T-helper 1 cell (primary cell): ENCODE measurements at regions not wholly inside any gene's neighbourhood (a gene's known extent, or its start where the extent isn't known, plus 50 kb on each side); places are given as distances from the start of the nearest gene placed in this dataset.
A peak's percentile ranks its signal among the peaks of the same experiment; 100 is the strongest.
"Not testable (repeated sequence)": the region's sequence is repeated elsewhere in the genome, so short reads cannot be mapped to it uniquely, and the experiment has no call there.

Experiments used
- DNase-seq, 5 donors: peaks; one replicate each; pipeline ENCODE4 v3.0.0-alpha.2; 2012 to 2020

DNA sequence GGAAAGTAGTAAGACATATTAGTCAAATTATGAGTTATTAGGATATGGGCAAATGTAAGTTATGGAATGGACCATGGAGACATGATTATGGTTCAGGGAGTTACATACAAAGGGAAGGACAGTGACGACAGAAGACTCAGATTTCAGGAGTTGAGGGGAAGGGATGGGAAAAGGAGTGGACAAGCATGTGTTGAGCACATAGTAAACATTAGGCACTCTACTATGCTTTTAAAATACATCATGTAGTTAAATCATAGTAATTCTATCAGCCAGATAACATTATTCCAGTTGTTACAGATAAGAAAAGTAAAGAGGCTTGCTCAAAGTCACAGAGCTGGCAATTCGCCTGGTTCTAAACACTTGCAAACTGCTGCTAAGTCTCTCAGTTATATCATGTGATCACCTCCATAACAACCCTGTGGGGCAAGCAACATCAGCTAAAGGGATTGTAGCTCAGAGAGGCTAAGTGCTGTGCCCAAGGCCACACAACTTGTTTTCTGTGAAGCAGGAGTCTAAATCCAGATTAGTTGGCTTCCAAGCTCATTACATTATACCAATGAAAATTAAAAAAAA, 115.2 kb upstream of the MDFIC start:
- DNase-seq, result no peak

DNA sequence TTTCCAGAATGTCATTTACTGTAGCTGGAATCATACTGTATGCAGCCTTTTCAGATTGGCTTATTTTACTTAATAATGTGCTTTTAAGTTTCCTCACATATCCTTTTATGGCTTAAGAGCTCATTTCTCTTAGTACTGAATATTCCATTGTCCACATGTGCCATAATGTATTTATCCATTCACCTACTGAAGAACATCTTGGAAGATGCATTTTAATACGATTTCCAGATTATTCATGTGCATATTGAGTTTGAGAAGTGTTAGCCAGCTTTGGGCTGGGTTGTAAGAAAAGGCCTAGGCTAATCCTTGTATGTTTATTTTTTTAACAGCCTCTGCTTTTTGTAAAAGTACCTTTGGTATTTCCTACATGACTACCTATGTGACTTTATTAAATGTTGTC, 109.3 kb upstream of the MDFIC start:
- DNase-seq, result no peak

GRCh38 chr7:114813624-114814023, 108.3 kb upstream of the MDFIC start:
- DNase-seq, result peak in 1 of 5 donors; percentile 70

DNA sequence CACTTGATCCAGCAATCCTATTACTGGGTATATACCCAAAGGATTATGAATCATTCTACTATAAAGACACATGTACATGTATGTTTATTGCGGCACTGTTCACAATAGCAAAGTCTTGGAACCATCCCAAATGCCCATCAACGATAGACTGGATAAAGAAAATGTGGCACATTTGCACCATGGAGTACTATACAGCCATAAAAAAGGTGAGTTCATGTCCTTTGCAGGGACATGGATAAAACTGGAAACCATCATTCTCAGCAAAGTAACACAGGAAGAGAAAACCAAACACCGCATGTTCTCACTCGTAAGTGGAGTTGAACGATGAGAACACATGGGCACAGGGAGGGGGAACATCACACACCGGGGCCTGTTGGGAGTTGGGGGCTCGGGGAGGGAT, 104.9 kb upstream of the MDFIC start:
- not testable (repeated sequence) for DNase-seq

DNA sequence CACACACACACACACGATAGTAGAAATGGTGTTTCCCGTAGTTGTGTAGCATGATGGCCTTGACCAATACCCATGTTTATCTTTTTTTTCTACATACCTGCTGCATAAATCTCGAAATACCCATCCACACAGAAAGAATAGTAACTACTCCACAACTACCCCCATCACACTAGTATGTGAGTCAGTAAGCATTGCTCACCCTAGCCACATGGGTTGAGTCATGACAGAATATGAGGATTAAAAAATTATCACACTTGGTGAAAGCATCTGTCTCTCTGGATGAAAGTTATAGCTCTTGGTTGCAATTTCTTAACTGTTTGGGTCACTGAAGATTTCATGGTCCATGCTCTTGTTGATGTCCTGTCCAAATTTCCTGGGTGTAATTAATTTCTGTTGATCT, 103.4 kb upstream of the MDFIC start:
- DNase-seq, result no peak

DNA sequence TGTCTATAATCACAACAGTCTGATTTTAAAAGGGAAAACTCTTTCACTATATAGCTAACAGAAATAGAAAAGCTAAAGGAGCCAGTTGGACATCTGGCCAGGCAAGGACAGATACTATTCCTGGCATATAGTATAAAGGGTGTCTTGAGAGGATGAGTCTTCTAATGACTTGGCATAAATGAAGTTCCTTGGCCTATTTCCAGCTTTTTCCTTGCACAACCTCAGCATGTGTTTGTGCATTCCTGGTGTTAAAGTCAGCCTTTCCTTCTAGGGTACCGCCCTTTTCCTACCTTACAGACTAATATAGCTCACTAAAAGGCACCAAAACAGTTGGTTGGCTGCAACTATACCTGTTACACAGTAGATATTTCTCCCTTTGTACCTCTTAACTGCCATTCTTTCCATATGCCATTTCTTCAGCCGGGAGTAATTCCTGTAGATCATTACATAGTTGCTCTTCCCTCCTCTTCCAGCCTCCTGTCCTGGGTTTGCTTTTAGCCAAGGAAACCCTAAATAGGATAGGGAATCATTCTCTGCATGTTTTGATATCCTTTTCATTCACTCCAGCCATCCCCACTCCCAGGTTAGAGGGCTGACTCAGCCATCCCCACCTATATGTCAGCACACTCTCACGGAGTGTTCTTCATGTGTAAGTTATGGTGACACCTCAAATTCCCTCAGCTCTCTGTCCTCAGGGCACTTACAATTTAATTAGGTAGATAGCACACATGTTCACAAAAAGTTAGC, 102.1 kb upstream of the MDFIC start:
- no peak for DNase-seq

DNA sequence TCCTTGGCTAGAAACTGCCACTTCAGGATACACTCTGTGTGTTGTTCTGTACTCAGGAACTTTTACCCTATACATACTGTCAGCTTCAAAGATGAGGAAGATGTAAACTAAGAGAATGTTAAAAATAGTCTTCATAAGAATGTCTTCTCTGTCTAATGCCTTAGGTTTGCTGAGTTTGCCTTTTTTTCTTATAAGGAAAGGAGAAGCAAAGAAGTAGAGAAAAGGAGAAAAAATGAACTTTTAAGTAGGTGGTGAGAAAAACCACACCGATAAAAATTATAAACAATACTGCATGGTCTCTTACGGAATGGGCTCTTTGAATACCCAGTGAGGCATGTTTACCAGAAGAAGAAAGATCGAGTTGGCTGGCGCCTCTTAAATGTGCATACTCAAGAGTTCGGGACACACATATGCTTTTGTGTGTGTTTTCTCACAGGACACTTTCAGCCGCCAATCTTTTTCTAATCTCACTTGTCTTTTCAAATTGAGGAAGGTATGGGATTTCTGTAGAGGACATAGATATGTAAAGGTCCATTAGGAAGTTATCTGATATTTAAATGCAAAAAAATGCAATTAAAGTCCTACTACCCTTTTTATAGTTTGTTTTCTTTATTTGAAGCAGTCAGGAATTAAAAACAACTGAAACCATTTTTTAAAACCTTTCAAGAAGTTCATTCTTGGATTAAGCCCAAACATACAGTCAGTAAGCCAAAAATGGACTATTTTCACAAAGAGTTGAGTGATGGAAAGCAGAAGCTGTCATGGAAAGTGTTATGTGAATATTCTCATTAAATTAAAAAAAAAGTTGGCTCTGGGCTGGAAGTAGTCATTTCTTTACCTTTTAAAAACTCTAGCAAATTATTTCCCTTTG, 100.6 kb upstream of the MDFIC start:
- DNase-seq, result no peak

- no peak for DNase-seq
Observed at GRCh38 chr7:114822131-114822530, 99.8 kb upstream of the MDFIC start.

GRCh38 chr7:114822844-114823243, 99.0 kb upstream of the MDFIC start:
- no peak for DNase-seq

DNA sequence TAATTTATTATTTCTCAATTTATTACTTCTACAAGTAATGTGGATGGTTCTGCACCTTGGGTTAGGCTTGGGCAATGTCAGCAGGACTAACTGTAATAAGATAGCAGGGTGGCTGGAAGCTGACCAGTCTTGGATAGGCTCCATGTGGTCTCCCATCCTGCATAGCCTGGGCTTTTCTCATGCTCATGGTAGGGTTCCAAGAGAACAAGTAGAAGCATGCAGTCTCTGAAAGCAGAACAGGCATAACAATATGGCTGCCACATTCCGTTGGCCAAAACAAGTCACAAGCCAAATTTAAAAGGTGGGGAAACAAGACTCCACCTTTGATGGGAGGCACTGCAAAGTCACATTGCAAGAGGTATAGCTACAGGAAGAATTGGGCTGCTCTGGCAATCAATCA, 98.6 kb upstream of the MDFIC start:
- no peak for DNase-seq

GRCh38 chr7:114825423-114825951, 96.4 kb upstream of the MDFIC start:
- DNase-seq, result peak in 1 of 5 donors; percentile 64

GRCh38 chr7:114830952-114831351, 90.9 kb upstream of the MDFIC start:
- DNase-seq, result no peak

DNA sequence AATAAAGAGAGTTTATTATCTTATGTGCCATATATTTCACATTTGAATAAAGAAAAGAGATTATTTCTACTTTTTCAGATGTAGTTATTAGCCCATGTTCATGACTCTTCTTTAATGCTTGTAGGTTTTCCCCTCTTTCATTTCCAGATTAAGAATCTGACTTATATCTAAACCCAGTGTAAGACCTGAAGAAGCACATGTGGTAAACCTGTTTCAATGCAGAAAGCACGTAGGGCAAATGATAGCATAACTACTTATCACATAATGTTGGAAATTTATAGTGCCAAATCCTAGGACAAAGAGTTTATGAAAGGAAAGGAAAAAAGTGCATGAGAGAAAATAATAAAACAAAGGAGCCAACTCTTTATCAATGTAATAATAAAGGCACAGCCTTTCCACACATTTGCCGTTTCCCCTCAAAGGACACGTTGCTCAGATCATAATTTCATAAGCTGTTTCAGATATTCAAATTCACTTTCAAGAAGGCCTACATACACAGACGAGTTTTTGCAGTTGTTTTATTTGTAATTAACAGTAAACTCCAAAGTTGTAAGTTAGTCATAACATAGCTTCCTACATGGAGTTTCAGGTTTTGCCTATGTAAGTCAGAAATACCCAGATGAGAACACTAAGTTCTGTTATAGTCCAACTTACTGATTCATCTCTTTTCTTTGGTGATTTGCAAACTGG, 88.8 kb upstream of the MDFIC start:
- peak in 1 of 5 donors; percentile 78 for DNase-seq

DNA sequence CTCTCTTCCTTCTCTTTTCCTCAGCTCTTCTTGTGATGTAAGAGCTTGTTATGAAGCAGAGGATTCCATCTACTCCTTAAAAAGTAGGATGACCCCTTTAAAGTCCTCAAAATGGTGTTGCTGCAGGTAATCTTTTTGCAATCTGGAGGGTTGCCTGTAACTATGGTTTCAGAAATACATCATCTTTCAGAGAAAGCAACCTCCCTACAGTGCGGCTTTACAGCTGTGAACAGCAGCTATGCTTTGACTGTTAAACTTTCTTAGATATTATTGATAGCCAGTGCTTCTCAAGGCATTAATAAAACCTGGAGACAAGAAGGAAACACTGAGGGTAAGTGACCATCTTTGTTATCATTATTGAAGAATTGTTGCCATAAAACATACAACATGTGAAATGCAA, 86.6 kb upstream of the MDFIC start:
- DNase-seq, result peak in 1 of 5 donors; percentile 46

- no peak for DNase-seq
Observed at GRCh38 chr7:114835861-114836260, 86.0 kb upstream of the MDFIC start.

DNA sequence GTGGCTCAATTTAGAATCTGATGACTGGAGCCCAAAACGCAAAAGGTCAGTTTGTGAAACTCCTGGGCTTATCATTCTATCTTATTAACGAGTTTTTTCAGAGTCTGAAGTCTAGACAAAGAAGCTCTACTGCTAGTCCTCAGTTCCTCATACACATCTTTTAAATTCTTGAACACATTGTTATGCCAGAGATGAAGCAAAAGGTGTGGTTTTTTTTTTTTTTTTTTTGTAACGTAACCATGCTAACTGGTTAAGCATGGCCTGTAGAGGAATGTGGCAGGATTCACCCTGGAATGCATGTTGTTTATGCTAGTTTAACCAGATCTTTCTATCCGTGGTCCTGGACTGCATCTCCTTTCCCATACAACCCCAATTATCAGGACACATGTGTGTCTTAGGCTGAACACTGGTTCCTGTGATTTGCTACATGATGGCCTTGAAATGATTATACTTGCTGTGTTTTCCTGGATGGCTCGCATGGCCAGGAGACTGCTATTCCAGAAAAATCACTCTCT, 79.3 kb upstream of the MDFIC start:
- DNase-seq, result no peak

DNA sequence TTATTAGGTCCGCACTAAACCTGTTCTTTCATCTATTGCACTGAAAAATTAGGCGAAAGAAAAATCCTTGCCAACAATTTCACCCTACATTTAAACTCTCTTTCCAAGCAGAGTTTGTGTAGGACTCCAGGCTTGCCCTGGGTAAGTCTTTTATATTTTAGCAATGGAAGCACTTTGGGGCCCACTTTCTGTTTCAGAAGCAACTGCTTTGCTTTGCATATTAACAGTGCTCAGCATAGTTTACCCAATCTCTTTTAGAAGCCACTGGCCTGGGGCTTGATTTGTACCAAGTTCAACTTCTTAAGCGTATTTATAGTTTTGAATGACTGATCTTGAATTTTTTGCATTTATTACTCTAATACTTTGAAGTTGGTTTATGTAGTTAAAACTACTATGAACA, 78.8 kb upstream of the MDFIC start:
- DNase-seq, result peak in 1 of 5 donors; percentile 27

DNA sequence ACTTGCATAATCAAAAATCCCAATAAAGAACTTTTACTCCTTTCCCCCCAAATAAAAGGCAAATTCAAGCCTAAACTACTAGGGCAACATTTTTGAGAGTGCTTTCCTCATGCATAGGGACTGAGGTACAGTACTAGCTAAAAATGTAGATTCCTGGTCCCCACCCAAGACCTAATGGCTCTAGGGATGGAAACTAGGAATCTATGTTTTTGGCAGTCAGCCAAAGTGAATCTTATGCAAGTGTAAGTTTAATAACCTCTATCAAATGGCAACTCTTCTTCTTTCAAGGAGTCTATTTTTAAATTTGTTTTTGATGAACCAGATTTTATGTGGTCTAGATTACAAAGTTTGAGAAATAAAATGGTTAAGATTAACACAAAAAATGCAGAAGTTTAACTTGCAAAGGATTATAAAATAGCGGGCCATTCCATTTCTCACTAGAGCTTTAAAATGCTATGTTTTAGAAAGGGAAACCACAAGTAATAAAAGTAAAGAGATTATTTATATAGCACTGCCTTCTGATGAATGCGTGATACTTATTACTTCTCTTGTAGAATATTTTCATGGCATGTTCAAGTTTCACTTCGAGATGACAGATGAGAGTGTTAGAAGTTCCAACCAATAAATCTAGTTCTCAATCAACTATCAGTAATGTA, 70.4 kb upstream of the MDFIC start:
- DNase-seq, result no peak

DNA sequence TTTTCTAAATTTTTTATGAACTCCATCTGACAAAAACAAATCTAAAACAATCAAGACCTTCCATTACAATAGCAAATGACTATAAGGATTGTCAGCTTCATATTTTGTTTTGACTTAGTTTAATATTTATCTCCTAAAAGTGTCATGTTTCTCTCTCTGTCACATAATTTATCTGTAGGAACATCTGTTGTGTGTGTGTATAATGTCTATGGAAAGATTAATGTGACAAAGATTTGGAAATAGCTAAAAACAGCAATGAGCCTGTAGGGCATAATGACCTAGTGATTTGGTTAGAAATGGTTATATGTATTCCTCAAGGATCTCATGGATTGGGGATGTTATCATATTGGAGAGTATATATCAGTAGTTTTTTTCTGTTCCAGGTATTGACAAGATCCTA, 69.6 kb upstream of the MDFIC start:
- DNase-seq, result no peak

GRCh38 chr7:114853189-114853588, 68.7 kb upstream of the MDFIC start:
- DNase-seq, result no peak

DNA sequence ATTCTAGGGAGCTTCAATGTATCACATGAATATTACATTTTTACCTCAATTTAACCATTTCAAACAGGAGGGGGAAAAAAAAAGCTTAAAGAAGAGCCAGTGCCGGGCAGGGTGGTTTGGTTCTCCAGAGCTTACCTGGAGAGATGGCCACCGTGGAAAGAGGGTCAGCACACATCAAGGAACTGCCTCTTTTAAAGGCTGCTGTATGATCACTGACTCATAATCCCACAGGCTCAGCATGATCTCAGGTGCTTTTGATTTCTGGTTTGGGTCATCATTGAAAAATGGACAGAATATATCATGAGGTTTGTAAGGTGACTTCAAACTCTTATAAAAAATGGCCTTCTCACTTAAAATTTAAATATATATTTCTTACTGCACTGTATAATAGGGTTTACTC, 67.5 kb upstream of the MDFIC start:
- no peak for DNase-seq

DNA sequence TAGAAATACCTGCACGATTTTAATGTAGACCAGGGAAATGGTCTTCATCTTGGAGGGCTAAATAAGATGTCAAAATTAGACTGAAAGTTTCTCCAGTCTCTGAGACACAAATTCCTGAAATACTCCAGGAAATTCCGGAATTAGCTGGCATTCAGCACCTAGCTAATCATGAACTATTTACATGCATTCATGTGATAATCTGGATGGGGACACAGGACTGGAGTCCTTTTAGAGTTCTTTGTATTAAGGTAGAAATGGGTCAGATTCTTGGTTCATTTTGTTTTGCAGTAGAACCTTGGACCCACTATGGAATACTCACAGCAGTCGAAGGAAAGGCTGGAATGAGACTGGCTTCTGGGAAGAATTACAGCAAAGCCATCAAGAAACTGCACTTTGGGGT, 65.3 kb upstream of the MDFIC start:
- DNase-seq, result no peak
